ENCODE measurements at regions not wholly inside any gene's neighbourhood (a gene's known extent, or its start where the extent isn't known, plus 50 kb on each side); places are given as distances from the start of the nearest gene placed in this dataset.

GRCh38 chr3:82163907-82164520 lies 402.6 kb upstream of the GBE1 start:
- TF ChIP-seq EZH2phosphoT487 (IDR thresholded peaks at IDR 0.05; ENCODE audit: insufficient read depth, low read depth) (no peak), EZH2 (IDR thresholded peaks at IDR 0.05; ENCODE audit: insufficient read depth, poor library complexity, severe bottlenecking) (no peak)
